ENCODE measurements at regions not wholly inside any gene's neighbourhood (a gene's known extent, or its start where the extent isn't known, plus 50 kb on each side); places are given as distances from the start of the nearest gene placed in this dataset.

- no peak for TF ChIP-seq POLR2AphosphoS5 (IDR thresholded peaks at IDR 0.05; ENCODE audit: low read depth, low read length)
- TF ChIP-seq ZNF431 (CRISPR knock-in tag; IDR thresholded peaks at IDR 0.05; ENCODE audit: borderline replicate concordance, low read depth) = no peak
- no peak for TF ChIP-seq FIP1L1 (IDR thresholded peaks at IDR 0.05; ENCODE audit: borderline replicate concordance, insufficient read depth, low read depth, low read length)
- no peak for TF ChIP-seq SOX13 (IDR thresholded peaks at IDR 0.05)
- TF ChIP-seq SOX13 (CRISPR knock-in tag; conservative IDR thresholded peaks at IDR 0.05 in 1 of 2, IDR thresholded peaks at IDR 0.05 in 1 of 2) = no peak
- no peak for TF ChIP-seq E2F1 (CRISPR knock-in tag; IDR thresholded peaks at IDR 0.05)
These were observed 214.4 kb downstream of the NXNL2 start for GRCh38 chr9:88749420-88749819.
